Fibroblast of lung (primary cell): ENCODE measurements at regions not wholly inside any gene's neighbourhood (a gene's known extent, or its start where the extent isn't known, plus 50 kb on each side); places are given as distances from the start of the nearest gene placed in this dataset.

Experiments used
- DNase-seq, 2 donors: peaks; one replicate each; pipeline versions ENCODE4 v3.0.0 to v3.0.0-alpha.2; 2010; ENCODE audit warnings: low read depth in 2 of 2
- H2AFZ ChIP-seq: 2 replicates; pipeline ENCODE4 v1.5.1; 2012; ENCODE audit warnings: low read length, control low read depth, inconsistent platforms
- H3K27ac ChIP-seq: 2 replicates; pipeline ENCODE4 v1.5.1; 2011; ENCODE audit warnings: low read length, control low read depth; ENCODE audit not compliant: insufficient read depth
- H3K27me3 ChIP-seq: 2 replicates; pipeline ENCODE4 v1.5.1; 2011; ENCODE audit warnings: mild to moderate bottlenecking, low read length; ENCODE audit not compliant: control insufficient read depth, insufficient read depth
- H3K36me3 ChIP-seq: 2 replicates; pipeline ENCODE4 v1.5.1; 2011; ENCODE audit warnings: low read length; ENCODE audit not compliant: control insufficient read depth, insufficient read depth
- H3K4me1 ChIP-seq: 2 replicates; pipeline ENCODE4 v1.5.1; 2011; ENCODE audit warnings: low read length; ENCODE audit not compliant: control insufficient read depth, insufficient read depth; ENCODE audit errors: extremely low read depth
- H3K4me2 ChIP-seq: 2 replicates; pipeline ENCODE4 v1.5.1; 2011; ENCODE audit warnings: low read length, control low read depth; ENCODE audit not compliant: insufficient read depth; ENCODE audit errors: extremely low read depth
- H3K4me3 ChIP-seq, 4 experiments: fragments of 200-600 bp in 1 of 4; sonication (generic) in 1 of 4; replicated peaks in 1 of 4; 2 replicates each; pipeline ENCODE4 v1.5.1; 2011 to 2016; ENCODE audit warnings: low read length in 4 of 4, low read depth in 3 of 4, mild to moderate bottlenecking in 3 of 4, control low read depth in 2 of 4, inconsistent platforms in 1 of 4, mixed read lengths in 1 of 4; ENCODE audit not compliant: insufficient read depth in 1 of 4; ENCODE audit errors: control extremely low read depth in 1 of 4
- H3K79me2 ChIP-seq: 2 replicates; pipeline ENCODE4 v1.5.1; 2012; ENCODE audit warnings: mild to moderate bottlenecking, low read length, inconsistent platforms; ENCODE audit not compliant: control insufficient read depth, insufficient read depth
- H3K9ac ChIP-seq: 2 replicates; pipeline ENCODE4 v1.5.1; 2011; ENCODE audit warnings: mild to moderate bottlenecking, low read length, control low read depth; ENCODE audit not compliant: insufficient read depth
- H3K9me3 ChIP-seq: 2 replicates; pipeline ENCODE4 v1.5.1; 2012; ENCODE audit warnings: low read depth, low read length; ENCODE audit not compliant: control insufficient read depth, insufficient read depth
- H4K20me1 ChIP-seq: 2 replicates; pipeline ENCODE4 v1.5.1; 2011; ENCODE audit warnings: low read length; ENCODE audit not compliant: control insufficient read depth, insufficient read depth; ENCODE audit errors: extremely low read depth
- EZH2 ChIP-seq: IDR thresholded peaks from 2 replicates; pipeline ENCODE4 v1.5.1; 2012; ENCODE audit warnings: low read length, control low read depth, mild to moderate bottlenecking; ENCODE audit errors: missing control alignments
- TF ChIP-seq, protein P1 (sequence below), 2 donors: IDR thresholded peaks in 1 of 2; conservative IDR thresholded peaks in 1 of 2; 1 replicate in 1 of 2; 2 replicates in 1 of 2; pipeline ENCODE4 v1.5.1; 2011 to 2012; ENCODE audit warnings: low read length in 2 of 2, control low read depth in 1 of 2, inconsistent platforms in 1 of 2, low read depth in 1 of 2, mild to moderate bottlenecking in 1 of 2

DNA sequence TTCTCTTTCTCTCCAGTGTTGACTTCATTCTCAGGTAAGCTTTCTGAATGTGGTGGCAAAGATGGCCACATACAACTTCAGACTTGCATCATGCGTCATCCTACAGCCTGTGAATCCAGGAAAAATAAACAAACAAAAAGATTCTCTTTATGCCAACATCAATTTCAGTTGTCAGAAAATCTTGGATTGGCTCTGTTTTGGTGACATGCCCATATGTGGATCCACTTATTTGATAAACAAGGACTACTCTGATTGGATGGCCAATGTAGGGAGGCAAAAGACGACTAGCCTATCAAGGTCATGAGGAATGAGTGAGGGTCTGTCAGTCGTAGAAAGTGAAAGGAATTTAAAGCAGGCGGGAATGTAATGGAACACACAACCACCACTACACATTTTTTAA is 866.6 kb downstream of the USP25 start:
- no peak for TF ChIP-seq EZH2
- DNase-seq: no peak
- Histone ChIP-seq H3K4me3 (no peak overlapping the region), H3K27me3 (no peaks in the 10 kb centered on the region), H3K36me3 (no peaks in the 10 kb centered on the region), H4K20me1 (no peaks in the 10 kb centered on the region), H3K9ac (no peak overlapping the region), H3K27ac (no peak overlapping the region), H3K4me1 (no peaks in the 10 kb centered on the region), H2AFZ (no peak overlapping the region), H3K79me2 (no peaks in the 10 kb centered on the region), H3K4me2 (no peak overlapping the region), H3K9me3 (no peaks in the 10 kb centered on the region)

DNA sequence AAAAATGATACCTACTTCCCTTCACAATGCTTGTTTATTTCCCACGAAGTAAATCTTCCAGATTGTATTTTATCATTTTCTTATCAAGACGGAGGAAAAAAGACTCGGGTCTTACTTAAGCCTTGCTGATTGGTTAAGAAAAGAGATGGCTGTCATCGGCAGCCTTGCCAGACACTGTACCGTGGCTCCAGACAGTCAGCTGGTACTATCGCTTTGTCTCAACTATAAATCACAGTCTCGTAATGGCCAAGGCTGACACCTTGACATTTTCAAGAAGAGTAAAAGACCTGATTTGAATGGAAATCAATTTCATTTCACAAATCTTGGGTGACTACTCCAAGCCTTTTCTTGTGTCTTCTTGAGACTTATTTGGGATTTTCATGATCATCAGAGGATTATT is 868.0 kb downstream of the USP25 start:
- no peaks in the 10 kb centered on the region for H3K9me3 ChIP-seq
- TF ChIP-seq, protein P1, sequence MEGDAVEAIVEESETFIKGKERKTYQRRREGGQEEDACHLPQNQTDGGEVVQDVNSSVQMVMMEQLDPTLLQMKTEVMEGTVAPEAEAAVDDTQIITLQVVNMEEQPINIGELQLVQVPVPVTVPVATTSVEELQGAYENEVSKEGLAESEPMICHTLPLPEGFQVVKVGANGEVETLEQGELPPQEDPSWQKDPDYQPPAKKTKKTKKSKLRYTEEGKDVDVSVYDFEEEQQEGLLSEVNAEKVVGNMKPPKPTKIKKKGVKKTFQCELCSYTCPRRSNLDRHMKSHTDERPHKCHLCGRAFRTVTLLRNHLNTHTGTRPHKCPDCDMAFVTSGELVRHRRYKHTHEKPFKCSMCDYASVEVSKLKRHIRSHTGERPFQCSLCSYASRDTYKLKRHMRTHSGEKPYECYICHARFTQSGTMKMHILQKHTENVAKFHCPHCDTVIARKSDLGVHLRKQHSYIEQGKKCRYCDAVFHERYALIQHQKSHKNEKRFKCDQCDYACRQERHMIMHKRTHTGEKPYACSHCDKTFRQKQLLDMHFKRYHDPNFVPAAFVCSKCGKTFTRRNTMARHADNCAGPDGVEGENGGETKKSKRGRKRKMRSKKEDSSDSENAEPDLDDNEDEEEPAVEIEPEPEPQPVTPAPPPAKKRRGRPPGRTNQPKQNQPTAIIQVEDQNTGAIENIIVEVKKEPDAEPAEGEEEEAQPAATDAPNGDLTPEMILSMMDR (conservative IDR thresholded peaks at IDR 0.05 in 1 of 2, IDR thresholded peaks at IDR 0.05 in 1 of 2; ENCODE audit: low read depth in 1 of 2, low read length in 2 of 2): no peak
- DNase-seq: no peak
- H3K4me2 ChIP-seq: no peak overlapping the region
- no peak overlapping the region for H3K27ac ChIP-seq
- no peak overlapping the region for H3K9ac ChIP-seq
- no peaks in the 10 kb centered on the region for H3K36me3 ChIP-seq
- H3K4me1 ChIP-seq: no peaks in the 10 kb centered on the region
- no peaks in the 10 kb centered on the region for H3K27me3 ChIP-seq
- no peak overlapping the region for H3K4me3 ChIP-seq
- H3K79me2 ChIP-seq: no peaks in the 10 kb centered on the region
- no peaks in the 10 kb centered on the region for H4K20me1 ChIP-seq
- H2AFZ ChIP-seq: no peak overlapping the region

DNA sequence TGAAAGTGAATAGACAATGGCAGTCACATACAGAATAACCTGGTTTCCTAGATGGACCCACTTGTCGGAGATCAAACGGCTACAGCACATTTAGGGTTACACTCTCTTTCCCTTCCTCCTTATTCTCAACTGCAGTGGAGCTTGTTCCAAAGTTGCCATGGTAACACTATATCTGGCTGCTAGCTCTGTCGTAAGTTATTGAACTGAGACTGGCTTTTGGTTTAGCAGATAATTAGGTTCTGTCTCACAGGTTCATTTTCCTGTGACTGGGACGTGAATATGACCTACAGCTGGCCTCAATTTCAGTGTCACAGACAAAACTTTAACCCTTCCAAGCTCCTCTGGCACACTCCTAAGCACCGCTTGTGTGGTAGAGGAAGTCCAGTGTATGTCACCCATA is 875.8 kb downstream of the USP25 start:
- H3K4me2 ChIP-seq: no peak overlapping the region
- TF ChIP-seq, protein P1 (conservative IDR thresholded peaks at IDR 0.05 in 1 of 2, IDR thresholded peaks at IDR 0.05 in 1 of 2; ENCODE audit: low read depth in 1 of 2, low read length in 2 of 2): no peak
- TF ChIP-seq EZH2: no peak
- H3K9me3 ChIP-seq: no peaks in the 10 kb centered on the region
- H3K4me3 ChIP-seq: no peak overlapping the region
- no peak overlapping the region for H2AFZ ChIP-seq
- H3K27me3 ChIP-seq: no peaks in the 10 kb centered on the region
- DNase-seq: peak; percentile 41 to 45
- H3K9ac ChIP-seq: no peak overlapping the region
- no peaks in the 10 kb centered on the region for H4K20me1 ChIP-seq
- no peaks in the 10 kb centered on the region for H3K79me2 ChIP-seq
- no peaks in the 10 kb centered on the region for H3K4me1 ChIP-seq
- no peak overlapping the region for H3K27ac ChIP-seq
- no peaks in the 10 kb centered on the region for H3K36me3 ChIP-seq
